ENCODE measurements at regions not wholly inside any gene's neighbourhood (a gene's known extent, or its start where the extent isn't known, plus 50 kb on each side); places are given as distances from the start of the nearest gene placed in this dataset.

GRCh38 chr14:101239065-101239464, 322.2 kb upstream of the DIO3 start:
- TF ChIP-seq, protein P1, sequence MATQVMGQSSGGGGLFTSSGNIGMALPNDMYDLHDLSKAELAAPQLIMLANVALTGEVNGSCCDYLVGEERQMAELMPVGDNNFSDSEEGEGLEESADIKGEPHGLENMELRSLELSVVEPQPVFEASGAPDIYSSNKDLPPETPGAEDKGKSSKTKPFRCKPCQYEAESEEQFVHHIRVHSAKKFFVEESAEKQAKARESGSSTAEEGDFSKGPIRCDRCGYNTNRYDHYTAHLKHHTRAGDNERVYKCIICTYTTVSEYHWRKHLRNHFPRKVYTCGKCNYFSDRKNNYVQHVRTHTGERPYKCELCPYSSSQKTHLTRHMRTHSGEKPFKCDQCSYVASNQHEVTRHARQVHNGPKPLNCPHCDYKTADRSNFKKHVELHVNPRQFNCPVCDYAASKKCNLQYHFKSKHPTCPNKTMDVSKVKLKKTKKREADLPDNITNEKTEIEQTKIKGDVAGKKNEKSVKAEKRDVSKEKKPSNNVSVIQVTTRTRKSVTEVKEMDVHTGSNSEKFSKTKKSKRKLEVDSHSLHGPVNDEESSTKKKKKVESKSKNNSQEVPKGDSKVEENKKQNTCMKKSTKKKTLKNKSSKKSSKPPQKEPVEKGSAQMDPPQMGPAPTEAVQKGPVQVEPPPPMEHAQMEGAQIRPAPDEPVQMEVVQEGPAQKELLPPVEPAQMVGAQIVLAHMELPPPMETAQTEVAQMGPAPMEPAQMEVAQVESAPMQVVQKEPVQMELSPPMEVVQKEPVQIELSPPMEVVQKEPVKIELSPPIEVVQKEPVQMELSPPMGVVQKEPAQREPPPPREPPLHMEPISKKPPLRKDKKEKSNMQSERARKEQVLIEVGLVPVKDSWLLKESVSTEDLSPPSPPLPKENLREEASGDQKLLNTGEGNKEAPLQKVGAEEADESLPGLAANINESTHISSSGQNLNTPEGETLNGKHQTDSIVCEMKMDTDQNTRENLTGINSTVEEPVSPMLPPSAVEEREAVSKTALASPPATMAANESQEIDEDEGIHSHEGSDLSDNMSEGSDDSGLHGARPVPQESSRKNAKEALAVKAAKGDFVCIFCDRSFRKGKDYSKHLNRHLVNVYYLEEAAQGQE (IDR thresholded peaks at IDR 0.05; ENCODE audit: insufficient read depth in 1 of 2, low read depth in 2 of 2, low read length in 2 of 2) = no peak
- TF ChIP-seq POLR2AphosphoS5 (IDR thresholded peaks at IDR 0.05; ENCODE audit: low read depth, low read length) = no peak
- no peak for TF ChIP-seq TAF1 (IDR thresholded peaks at IDR 0.05; ENCODE audit: borderline replicate concordance, insufficient read depth, low read length)
- no peak for TF ChIP-seq SIN3A (IDR thresholded peaks at IDR 0.05; ENCODE audit: borderline replicate concordance, insufficient read depth, low read length)
- no peak for TF ChIP-seq FOXP2 (optimal IDR thresholded peaks at IDR 0.05; ENCODE audit: borderline replicate concordance, extremely low read depth, extremely low read length, insufficient read depth)

- no peak for TF ChIP-seq POLR2AphosphoS5 (IDR thresholded peaks at IDR 0.05; ENCODE audit: low read depth, low read length)
- TF ChIP-seq, protein P1 (IDR thresholded peaks at IDR 0.05; ENCODE audit: insufficient read depth in 1 of 2, low read depth in 2 of 2, low read length in 2 of 2) = no peak
- TF ChIP-seq SIN3A (IDR thresholded peaks at IDR 0.05; ENCODE audit: borderline replicate concordance, insufficient read depth, low read length) = no peak
- TF ChIP-seq FOXP2 (optimal IDR thresholded peaks at IDR 0.05; ENCODE audit: borderline replicate concordance, extremely low read depth, extremely low read length, insufficient read depth) = no peak
- no peak for TF ChIP-seq TAF1 (IDR thresholded peaks at IDR 0.05; ENCODE audit: borderline replicate concordance, insufficient read depth, low read length)
These were observed 320.1 kb upstream of the DIO3 start for GRCh38 chr14:101241147-101241546.

DNA sequence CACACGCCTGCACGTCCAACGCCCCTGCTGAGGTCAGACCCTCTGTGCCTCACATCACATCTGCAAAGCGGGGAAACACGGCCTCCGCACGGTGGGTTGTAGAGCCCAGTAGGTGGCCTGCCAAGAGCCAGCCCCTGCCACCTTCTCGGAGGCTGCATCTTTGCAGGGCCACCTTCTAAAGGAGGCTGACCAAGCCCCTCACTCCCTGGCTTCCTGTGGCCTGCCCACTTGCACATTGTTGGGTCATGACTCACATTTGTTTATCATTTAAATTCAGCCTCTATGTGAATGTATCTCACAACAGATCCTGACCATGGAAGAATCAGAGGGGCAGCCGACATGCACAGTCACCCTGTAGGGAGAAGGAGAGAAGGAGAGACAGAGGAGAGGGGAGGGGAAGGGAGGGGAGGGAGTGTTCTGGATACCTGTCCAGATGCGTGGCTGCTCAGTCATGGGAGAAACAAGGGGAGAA, 319.5 kb upstream of the DIO3 start:
- TF ChIP-seq SIN3A (IDR thresholded peaks at IDR 0.05; ENCODE audit: borderline replicate concordance, insufficient read depth, low read length) (no peak), FOXP2 (optimal IDR thresholded peaks at IDR 0.05; ENCODE audit: borderline replicate concordance, extremely low read depth, extremely low read length, insufficient read depth) (peak; percentile 75)
- TF ChIP-seq, protein P1 (IDR thresholded peaks at IDR 0.05; ENCODE audit: insufficient read depth in 1 of 2, low read depth in 2 of 2, low read length in 2 of 2) = no peak

DNA sequence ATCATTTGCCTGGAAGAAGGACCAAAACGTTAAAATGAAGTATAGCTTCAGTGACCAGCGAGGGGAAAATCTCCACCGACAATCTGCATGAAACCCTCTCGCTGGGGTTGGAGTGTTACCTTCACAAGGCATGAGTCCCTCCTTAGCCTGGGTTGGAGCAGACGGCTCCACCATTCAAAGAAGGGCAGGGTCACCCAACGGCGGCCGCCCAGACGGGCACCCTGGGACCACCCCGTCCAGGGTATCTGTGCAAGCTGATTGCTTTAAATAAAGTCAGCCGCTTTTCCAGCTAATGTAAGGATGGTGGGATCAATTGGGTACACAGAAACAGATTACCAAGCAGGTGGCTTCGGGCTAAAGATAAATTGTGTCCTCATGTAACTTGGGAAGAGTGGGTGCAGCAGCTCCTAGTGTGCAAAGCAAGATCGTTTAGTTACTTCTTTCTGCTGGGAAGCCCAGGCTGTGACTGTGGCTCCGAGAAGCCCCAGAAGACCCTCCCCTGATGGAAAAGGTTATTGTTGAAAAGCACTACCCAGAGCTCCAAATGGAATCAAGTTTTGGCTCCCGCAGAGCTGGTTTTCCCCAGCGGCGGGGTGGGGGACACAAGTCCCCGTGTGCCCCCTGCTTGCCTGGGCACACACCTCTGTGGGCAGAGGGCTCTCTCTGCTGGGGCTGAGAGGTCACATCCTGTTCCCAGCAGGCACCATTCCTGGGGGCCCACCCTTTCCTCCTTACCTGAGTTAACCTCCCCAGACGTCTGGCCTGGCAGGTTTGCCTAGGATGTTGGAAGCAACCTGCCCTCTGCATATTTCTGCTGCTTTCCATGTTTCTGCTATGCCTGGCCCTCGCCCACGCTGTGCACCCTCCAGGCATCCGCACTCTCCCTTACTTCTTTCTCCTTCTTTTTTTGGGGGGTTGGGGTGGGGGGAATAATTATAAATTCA, 318.6 kb upstream of the DIO3 start:
- TF ChIP-seq TAF1 (IDR thresholded peaks at IDR 0.05; ENCODE audit: borderline replicate concordance, insufficient read depth, low read length) (no peak), POLR2AphosphoS5 (IDR thresholded peaks at IDR 0.05; ENCODE audit: low read depth, low read length) (no peak), SIN3A (IDR thresholded peaks at IDR 0.05; ENCODE audit: borderline replicate concordance, insufficient read depth, low read length) (no peak), FOXP2 (optimal IDR thresholded peaks at IDR 0.05; ENCODE audit: borderline replicate concordance, extremely low read depth, extremely low read length, insufficient read depth) (no peak)
- TF ChIP-seq, protein P1 (IDR thresholded peaks at IDR 0.05; ENCODE audit: insufficient read depth in 1 of 2, low read depth in 2 of 2, low read length in 2 of 2) = no peak

All from PFSK-1 (cell line).